Lung (tissue), 11 donors: ENCODE measurements at regions not wholly inside any gene's neighbourhood (a gene's known extent, or its start where the extent isn't known, plus 50 kb on each side); places are given as distances from the start of the nearest gene placed in this dataset.
A peak's percentile ranks its signal among the peaks of the same experiment; 100 is the strongest.

ENCODE experiments used
- ATAC-seq: fragments of 200-7000 bp; cut with Tn5 transposase; one replicate; pipeline ENCODE4 v1.9.1; 2020; ENCODE audit warnings: moderate number of reproducible peaks; ENCODE audit not compliant: insufficient read depth, low FRiP score
- DNase-seq, 3 donors: peaks; one replicate each; pipeline ENCODE4 v3.0.0-alpha.2; 2013 to 2017
- H3K27ac ChIP-seq, 2 donors: one replicate each; pipeline ENCODE4 v1.5.1; 2013; ENCODE audit warnings: mild to moderate bottlenecking in 2 of 2, moderate library complexity in 2 of 2, control low read depth in 1 of 2, inconsistent platforms in 1 of 2, low read depth in 1 of 2, low read length in 1 of 2
- H3K27me3 ChIP-seq, 3 donors: one replicate each; pipeline ENCODE4 v1.5.1; 2013; ENCODE audit warnings: low read length in 2 of 3; ENCODE audit not compliant: control insufficient read depth in 3 of 3, insufficient read depth in 3 of 3
- H3K36me3 ChIP-seq, 4 donors: one replicate each; pipeline ENCODE4 v1.5.1; 2013; ENCODE audit warnings: low read length in 4 of 4, mild to moderate bottlenecking in 1 of 4, moderate library complexity in 1 of 4; ENCODE audit not compliant: control insufficient read depth in 4 of 4, insufficient read depth in 4 of 4
- H3K4me1 ChIP-seq, 5 donors: one replicate each; pipeline ENCODE4 v1.5.1; 2013; ENCODE audit warnings: low read length in 5 of 5, mild to moderate bottlenecking in 2 of 5, moderate library complexity in 1 of 5; ENCODE audit not compliant: control insufficient read depth in 5 of 5, insufficient read depth in 5 of 5
- H3K4me3 ChIP-seq: one replicate; pipeline ENCODE4 v1.5.1; 2013; ENCODE audit warnings: mild to moderate bottlenecking, control low read depth, moderate library complexity
- H3K9ac ChIP-seq, 2 donors: one replicate each; pipeline ENCODE4 v1.5.1; 2013; ENCODE audit warnings: low read length in 2 of 2, control low read depth in 1 of 2; ENCODE audit not compliant: insufficient read depth in 1 of 2
- H3K9me3 ChIP-seq, 4 donors: one replicate each; pipeline ENCODE4 v1.5.1; 2013; ENCODE audit warnings: low read length in 3 of 4, mild to moderate bottlenecking in 1 of 4, moderate library complexity in 1 of 4; ENCODE audit not compliant: control insufficient read depth in 4 of 4, insufficient read depth in 3 of 4
- WGBS, 2 donors: extraction: QIAGEN DNeasy Blood & Tissue Kit; methylation state at CpG; one replicate each; pipeline ENCODE4 v1.1.7; 2013; 5-methylcytosine and 5-hydroxymethylcytosine counted together
- TF ChIP-seq, protein P1 (sequence below): IDR thresholded peaks from 2 replicates; pipeline ENCODE4 v1.5.1; 2012; ENCODE audit warnings: mild to moderate bottlenecking; ENCODE audit errors: control extremely low read depth, extremely low read depth
- donor health status: control.
- donor health status: control.
- donor health status: Bipolar disorder and iron deficiency.
- donor health status: healthy.
- donor health status: DM: yes; HTN: yes; CAD: no.

DNA sequence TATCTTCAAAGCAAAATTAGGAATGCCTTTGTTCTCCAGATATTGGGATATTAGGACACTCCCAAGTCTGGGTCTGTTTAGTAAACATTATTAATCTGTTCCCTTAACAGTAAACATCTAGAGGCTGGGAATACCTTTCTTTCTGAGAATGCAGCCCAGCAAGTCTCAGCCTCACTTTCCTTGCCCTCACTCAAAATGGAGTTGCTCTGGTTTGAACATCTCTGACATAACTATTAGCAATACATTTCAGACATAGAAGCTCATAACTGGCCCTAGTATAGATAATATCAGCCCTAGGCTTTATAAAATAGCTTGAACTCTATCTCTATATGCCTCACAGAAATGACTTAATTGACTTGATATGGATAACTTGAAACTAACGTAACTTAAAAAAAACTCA is 299.8 kb downstream of the SPATA18 start:
- 87 to 98% methylated on average over 1 of the region's 1 CpG for WGBS, 2 donors
- TF ChIP-seq, protein P1, sequence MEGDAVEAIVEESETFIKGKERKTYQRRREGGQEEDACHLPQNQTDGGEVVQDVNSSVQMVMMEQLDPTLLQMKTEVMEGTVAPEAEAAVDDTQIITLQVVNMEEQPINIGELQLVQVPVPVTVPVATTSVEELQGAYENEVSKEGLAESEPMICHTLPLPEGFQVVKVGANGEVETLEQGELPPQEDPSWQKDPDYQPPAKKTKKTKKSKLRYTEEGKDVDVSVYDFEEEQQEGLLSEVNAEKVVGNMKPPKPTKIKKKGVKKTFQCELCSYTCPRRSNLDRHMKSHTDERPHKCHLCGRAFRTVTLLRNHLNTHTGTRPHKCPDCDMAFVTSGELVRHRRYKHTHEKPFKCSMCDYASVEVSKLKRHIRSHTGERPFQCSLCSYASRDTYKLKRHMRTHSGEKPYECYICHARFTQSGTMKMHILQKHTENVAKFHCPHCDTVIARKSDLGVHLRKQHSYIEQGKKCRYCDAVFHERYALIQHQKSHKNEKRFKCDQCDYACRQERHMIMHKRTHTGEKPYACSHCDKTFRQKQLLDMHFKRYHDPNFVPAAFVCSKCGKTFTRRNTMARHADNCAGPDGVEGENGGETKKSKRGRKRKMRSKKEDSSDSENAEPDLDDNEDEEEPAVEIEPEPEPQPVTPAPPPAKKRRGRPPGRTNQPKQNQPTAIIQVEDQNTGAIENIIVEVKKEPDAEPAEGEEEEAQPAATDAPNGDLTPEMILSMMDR = no peak

DNA sequence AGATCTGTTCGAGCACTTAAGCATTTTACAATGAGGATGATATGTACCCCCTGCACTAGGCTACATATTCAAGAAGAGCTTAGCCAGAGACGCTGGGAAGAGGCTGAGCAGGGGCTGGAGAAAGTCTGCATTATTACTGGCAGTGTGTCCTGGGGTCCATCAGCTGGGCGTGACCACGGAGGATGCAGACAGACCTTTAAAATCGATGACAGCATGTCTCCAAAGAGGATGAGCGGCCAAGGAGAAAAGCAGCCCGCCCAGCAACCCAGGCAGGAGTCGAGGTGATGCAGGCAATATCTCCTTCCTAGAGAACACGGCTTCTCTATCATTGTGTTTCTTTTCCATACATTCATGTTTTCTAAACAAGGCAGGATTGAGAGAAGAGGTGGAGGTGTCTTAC is 300.7 kb downstream of the USP46 start:
- DNase-seq (no peak), ATAC-seq (no peak)
- TF ChIP-seq, protein P1 = no peak
- Histone ChIP-seq H3K27me3 (no peaks in the 10 kb centered on the region), H3K4me1 (peaks cover 0 to 3% (median 0%) of the 10 kb centered on the region in 5 donors), H3K4me3 (no peak overlapping the region), H3K9me3 (peaks cover 0 to 2% (median 0%) of the 10 kb centered on the region in 4 donors), H3K36me3 (no peaks in the 10 kb centered on the region), H3K27ac (no peak overlapping the region), H3K9ac (no peak overlapping the region)
- WGBS, 2 donors = 92 to 94% methylated on average over 9 of the region's 9 CpGs

More for the DNA sequence above, 299.8 kb downstream of the SPATA18 start:
- Histone ChIP-seq H3K36me3 (no peaks in the 10 kb centered on the region), H3K4me1 (no peaks in the 10 kb centered on the region), H3K27ac (no peak overlapping the region), H3K9me3 (no peaks in the 10 kb centered on the region), H3K27me3 (no peaks in the 10 kb centered on the region), H3K9ac (no peak overlapping the region), H3K4me3 (no peak overlapping the region)
- no peak for ATAC-seq
- no peak for DNase-seq

DNA sequence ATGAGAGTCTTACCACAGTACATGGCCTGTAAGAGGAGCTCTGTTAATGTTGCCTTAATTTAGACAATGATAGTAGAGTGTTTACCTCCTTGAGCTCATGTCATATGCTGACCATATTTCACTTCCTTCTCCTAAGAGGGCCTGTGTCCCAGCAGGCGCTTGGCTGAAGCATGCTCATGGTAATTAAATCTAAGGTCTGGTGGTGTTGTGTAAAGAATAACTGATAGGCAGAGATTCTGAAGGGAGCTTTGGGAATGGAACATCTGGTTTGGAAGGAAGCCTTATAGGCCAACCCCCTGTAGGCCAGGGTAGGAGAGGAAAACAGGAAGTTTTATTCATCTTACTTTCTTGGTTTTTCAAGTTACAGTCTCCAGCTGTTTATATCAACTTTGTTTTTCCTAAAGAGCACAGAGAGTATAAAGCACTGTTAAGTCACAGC is 300.2 kb downstream of the USP46 start:
- DNase-seq (peak in 2 of 3 donors; percentile 45 to 65), ATAC-seq (no peak)
- Histone ChIP-seq H3K4me3 (no peak overlapping the region), H3K36me3 (no peaks in the 10 kb centered on the region), H3K9ac (no peak overlapping the region), H3K27ac (no peak overlapping the region), H3K27me3 (no peaks in the 10 kb centered on the region), H3K4me1 (peaks cover 0 to 3% (median 0%) of the 10 kb centered on the region in 5 donors), H3K9me3 (peaks cover 0 to 2% (median 0%) of the 10 kb centered on the region in 4 donors)
- 79 to 95% methylated on average over 1 of the region's 1 CpG for WGBS, 2 donors
- TF ChIP-seq, protein P1 = no peak

DNA sequence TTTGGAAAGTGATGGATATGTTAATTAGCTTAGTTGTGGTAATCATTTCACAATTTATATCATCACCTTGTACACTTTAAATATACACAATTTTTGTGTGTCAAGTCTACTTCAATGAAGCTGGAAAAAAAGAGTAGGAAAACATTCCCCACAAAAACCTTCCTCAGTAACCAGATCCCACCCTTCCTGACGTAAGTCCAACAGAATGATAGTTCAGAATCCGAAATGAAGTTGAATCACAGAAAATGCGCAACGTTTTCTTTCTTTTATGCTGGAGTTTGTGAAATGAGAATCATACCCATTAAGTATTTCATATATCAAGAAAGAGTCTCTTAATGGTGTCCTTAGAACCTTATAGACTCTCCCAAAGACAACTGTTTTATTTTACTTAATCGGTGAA is 292.9 kb downstream of the USP46 start:
- no peak overlapping the region for H3K27ac ChIP-seq
- DNase-seq (no peak), ATAC-seq (no peak)
- no peaks in the 10 kb centered on the region for H3K36me3 ChIP-seq
- no peak overlapping the region for H3K9ac ChIP-seq
- peaks cover 0 to 3% (median 0%) of the 10 kb centered on the region in 5 donors for H3K4me1 ChIP-seq
- WGBS, 2 donors = 89 to 92% methylated on average over 5 of the region's 5 CpGs
- no peaks in the 10 kb centered on the region for H3K27me3 ChIP-seq
- no peak overlapping the region for H3K4me3 ChIP-seq
- H3K9me3 ChIP-seq = peaks cover 0 to 2% (median 0%) of the 10 kb centered on the region in 4 donors
- TF ChIP-seq, protein P1 = no peak
